H9 (cell line): ENCODE measurements at regions not wholly inside any gene's neighbourhood (a gene's known extent, or its start where the extent isn't known, plus 50 kb on each side); places are given as distances from the start of the nearest gene placed in this dataset.

Experiments used
- DNase-seq: peaks from one replicate; pipeline ENCODE4 v3.0.0-alpha.2; 2017
- H2AFZ ChIP-seq: one replicate; pipeline ENCODE4 v1.6.1; 2013; ENCODE audit warnings: mild to moderate bottlenecking, low read length, control low read depth, moderate library complexity
- H2AK5ac ChIP-seq: 2 replicates; pipeline ENCODE4 v1.6.1; 2013; ENCODE audit warnings: low read length, control low read depth, mixed read lengths; ENCODE audit not compliant: insufficient read length
- H2BK120ac ChIP-seq: one replicate; pipeline ENCODE4 v1.6.1; 2013; ENCODE audit warnings: low read depth, mild to moderate bottlenecking, low read length, control low read depth, inconsistent platforms; ENCODE audit not compliant: poor library complexity, severe bottlenecking
- H2BK12ac ChIP-seq: 2 replicates; pipeline ENCODE4 v1.6.1; 2013; ENCODE audit warnings: low read length, control low read depth, mixed read lengths, low read depth; ENCODE audit not compliant: insufficient read length
- H2BK15ac ChIP-seq: 2 replicates; pipeline ENCODE4 v1.6.1; 2013; ENCODE audit warnings: low read depth, low read length, control low read depth
- H2BK20ac ChIP-seq: one replicate; pipeline ENCODE4 v1.6.1; 2013; ENCODE audit warnings: low read depth, mild to moderate bottlenecking, low read length, control low read depth, inconsistent platforms; ENCODE audit not compliant: poor library complexity, severe bottlenecking
- H2BK5ac ChIP-seq: 2 replicates; pipeline ENCODE4 v1.6.1; 2013; ENCODE audit warnings: low read length, control low read depth, mixed read lengths; ENCODE audit not compliant: insufficient read length
- H3K14ac ChIP-seq: 2 replicates; pipeline ENCODE4 v1.6.1; 2013; ENCODE audit warnings: low read length, control low read depth; ENCODE audit not compliant: insufficient read depth
- H3K18ac ChIP-seq: 2 replicates; pipeline ENCODE4 v1.6.1; 2013; ENCODE audit warnings: low read depth, mild to moderate bottlenecking, mixed read lengths, low read length, control low read depth; ENCODE audit not compliant: insufficient read length
- H3K23ac ChIP-seq: 2 replicates; pipeline ENCODE4 v1.6.1; 2013; ENCODE audit warnings: low read length, control low read depth, mixed read lengths, low read depth; ENCODE audit not compliant: insufficient read length
- H3K23me2 ChIP-seq: 2 replicates; pipeline ENCODE4 v1.6.1; 2013; ENCODE audit warnings: low read depth, mild to moderate bottlenecking, mixed read lengths, low read length, control low read depth; ENCODE audit not compliant: insufficient read length, poor library complexity, severe bottlenecking
- H3K27ac ChIP-seq: 2 replicates; pipeline ENCODE4 v1.5.1; 2013; ENCODE audit warnings: low read length, control low read depth, mixed read lengths, low read depth; ENCODE audit not compliant: insufficient read length
- H3K27me3 ChIP-seq: 2 replicates; pipeline ENCODE4 v1.6.1; 2013; ENCODE audit warnings: low read length, control low read depth, inconsistent platforms; ENCODE audit not compliant: insufficient read depth
- H3K4ac ChIP-seq: 2 replicates; pipeline ENCODE4 v1.6.1; 2013; ENCODE audit warnings: low read depth, mild to moderate bottlenecking, control low read depth, inconsistent platforms, low read length, moderate library complexity
- H3K4me1 ChIP-seq: 2 replicates; pipeline ENCODE4 v1.6.1; 2013; ENCODE audit warnings: low read length, control low read depth, inconsistent platforms; ENCODE audit not compliant: insufficient read depth
- H3K4me2 ChIP-seq: 2 replicates; pipeline ENCODE4 v1.6.1; 2013; ENCODE audit warnings: low read length, control low read depth, mixed read lengths; ENCODE audit not compliant: insufficient read length, insufficient read depth
- H3K56ac ChIP-seq: 2 replicates; pipeline ENCODE4 v1.6.1; 2013; ENCODE audit warnings: low read depth, mild to moderate bottlenecking, mixed read lengths, low read length, control low read depth; ENCODE audit not compliant: insufficient read length
- H3K79me1 ChIP-seq: 2 replicates; pipeline ENCODE4 v1.6.1; 2013; ENCODE audit warnings: low read depth, mild to moderate bottlenecking, moderate library complexity, low read length, control low read depth, inconsistent platforms; ENCODE audit not compliant: insufficient read depth, poor library complexity, severe bottlenecking
- H3K79me2 ChIP-seq: 2 replicates; pipeline ENCODE4 v1.6.1; 2013; ENCODE audit warnings: low read length, control low read depth, inconsistent platforms; ENCODE audit not compliant: insufficient read depth
- H3K9ac ChIP-seq: 2 replicates; pipeline ENCODE4 v1.6.1; 2013; ENCODE audit warnings: low read length, control low read depth, mixed read lengths; ENCODE audit not compliant: insufficient read length; ENCODE audit errors: extremely low read depth
- H3K9me3 ChIP-seq: one replicate; pipeline ENCODE4 v1.6.1; 2013; ENCODE audit warnings: low read depth, low read length, inconsistent platforms; ENCODE audit not compliant: control insufficient read depth
- H3T11ph ChIP-seq: one replicate; pipeline ENCODE4 v1.6.1; 2013; ENCODE audit warnings: mild to moderate bottlenecking, low read length, control low read depth, inconsistent platforms
- H4K20me1 ChIP-seq: one replicate; pipeline ENCODE4 v1.6.1; 2013; ENCODE audit not compliant: control insufficient read depth, insufficient read length, insufficient read depth
- H4K5ac ChIP-seq: 2 replicates; pipeline ENCODE4 v1.6.1; 2013; ENCODE audit warnings: low read depth, mild to moderate bottlenecking, mixed read lengths, low read length, control low read depth; ENCODE audit not compliant: insufficient read length
- H4K8ac ChIP-seq: replicated peaks from 2 replicates; pipeline ENCODE4 v1.6.1; 2013; ENCODE audit warnings: low read length, control low read depth, mixed read lengths, low read depth; ENCODE audit not compliant: insufficient read length
- H4K91ac ChIP-seq: 2 replicates; pipeline ENCODE4 v1.6.1; 2013; ENCODE audit warnings: low read depth, mild to moderate bottlenecking, moderate library complexity, mixed read lengths, low read length, control low read depth; ENCODE audit not compliant: insufficient read length
- H3K27ac Mint-ChIP-seq, 3 experiments: 2 replicates in 2 of 3; 3 replicates in 1 of 3; pipeline ENCODE4 v1.8.0; 2020 to 2021; ENCODE audit warnings: mixed read lengths in 3 of 3, mild to moderate bottlenecking in 1 of 3, moderate library complexity in 1 of 3
- H3K27me3 Mint-ChIP-seq: 2 replicates; pipeline ENCODE4 v1.8.0; 2021; ENCODE audit warnings: low read depth, mild to moderate bottlenecking, moderate library complexity, mixed read lengths
- H3K36me3 Mint-ChIP-seq, 3 experiments: 2 replicates in 2 of 3; 3 replicates in 1 of 3; pipeline ENCODE4 v1.8.0; 2020 to 2021; ENCODE audit warnings: low read depth in 3 of 3, mixed read lengths in 3 of 3; ENCODE audit not compliant: insufficient read depth in 1 of 3
- H3K4me1 Mint-ChIP-seq, 2 experiments: 2 replicates each; pipeline ENCODE4 v1.8.0; 2020; ENCODE audit warnings: mixed read lengths in 2 of 2
- H3K4me3 Mint-ChIP-seq, 2 experiments: 2 replicates in 1 of 2; 3 replicates in 1 of 2; pipeline ENCODE4 v1.8.0; 2020 to 2021; ENCODE audit warnings: mild to moderate bottlenecking in 2 of 2, mixed read lengths in 2 of 2, moderate library complexity in 1 of 2
- H3K9me3 Mint-ChIP-seq, 2 experiments: 2 replicates in 1 of 2; 3 replicates in 1 of 2; pipeline ENCODE4 v1.8.0; 2020; ENCODE audit warnings: mild to moderate bottlenecking in 2 of 2, mixed read lengths in 2 of 2, moderate library complexity in 1 of 2
- WGBS: extraction: QIAGEN DNeasy Blood & Tissue Kit; methylation state at CpG from one replicate; pipeline ENCODE4 v1.1.7; 2013; ENCODE audit warnings: missing lambda C conversion rate, low lambda C conversion rate, mixed read lengths; ENCODE audit not compliant: insufficient read length; ENCODE audit errors: extremely low coverage; 5-methylcytosine and 5-hydroxymethylcytosine counted together
- TF ChIP-seq, protein P1 (sequence below): fragments of 200-600 bp; sonication (generic); conservative IDR thresholded peaks from 3 replicates; pipeline ENCODE4 v1.8.0; 2021; ENCODE audit warnings: antibody characterized with exemption, mild to moderate bottlenecking

DNA sequence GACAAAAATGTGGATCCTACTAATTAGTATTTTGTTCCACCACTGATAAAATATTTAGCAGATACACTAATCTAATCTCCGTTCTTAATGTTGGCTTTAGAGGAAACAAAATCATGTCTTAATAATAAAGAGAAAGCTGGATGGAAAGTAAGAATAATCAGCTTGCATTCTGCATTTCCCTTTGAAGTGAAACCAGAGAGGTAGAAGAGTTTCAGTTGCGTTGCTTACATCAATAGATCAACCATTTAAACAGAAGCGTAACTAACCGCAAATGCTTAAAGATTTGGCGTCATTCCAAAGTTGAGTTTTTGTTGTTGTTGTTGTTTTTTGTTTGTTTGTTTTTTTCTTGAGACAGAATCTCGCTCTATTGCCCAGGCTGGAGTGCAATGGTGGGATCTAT lies 168.9 kb downstream of the TRIML1 start:
- TF ChIP-seq, protein P1, sequence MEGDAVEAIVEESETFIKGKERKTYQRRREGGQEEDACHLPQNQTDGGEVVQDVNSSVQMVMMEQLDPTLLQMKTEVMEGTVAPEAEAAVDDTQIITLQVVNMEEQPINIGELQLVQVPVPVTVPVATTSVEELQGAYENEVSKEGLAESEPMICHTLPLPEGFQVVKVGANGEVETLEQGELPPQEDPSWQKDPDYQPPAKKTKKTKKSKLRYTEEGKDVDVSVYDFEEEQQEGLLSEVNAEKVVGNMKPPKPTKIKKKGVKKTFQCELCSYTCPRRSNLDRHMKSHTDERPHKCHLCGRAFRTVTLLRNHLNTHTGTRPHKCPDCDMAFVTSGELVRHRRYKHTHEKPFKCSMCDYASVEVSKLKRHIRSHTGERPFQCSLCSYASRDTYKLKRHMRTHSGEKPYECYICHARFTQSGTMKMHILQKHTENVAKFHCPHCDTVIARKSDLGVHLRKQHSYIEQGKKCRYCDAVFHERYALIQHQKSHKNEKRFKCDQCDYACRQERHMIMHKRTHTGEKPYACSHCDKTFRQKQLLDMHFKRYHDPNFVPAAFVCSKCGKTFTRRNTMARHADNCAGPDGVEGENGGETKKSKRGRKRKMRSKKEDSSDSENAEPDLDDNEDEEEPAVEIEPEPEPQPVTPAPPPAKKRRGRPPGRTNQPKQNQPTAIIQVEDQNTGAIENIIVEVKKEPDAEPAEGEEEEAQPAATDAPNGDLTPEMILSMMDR: no peak
- H2BK120ac ChIP-seq: no peak overlapping the region
- no peaks in the 10 kb centered on the region for H3K79me2 ChIP-seq
- H4K91ac ChIP-seq: no peak overlapping the region
- no peak overlapping the region for H3T11ph ChIP-seq
- H3K27me3 Mint-ChIP-seq: no peaks in the 10 kb centered on the region
- H3K23me2 ChIP-seq: no peaks in the 10 kb centered on the region
- no peak overlapping the region for H3K4me2 ChIP-seq
- no peaks in the 10 kb centered on the region for H3K79me1 ChIP-seq
- H4K8ac ChIP-seq: no peak overlapping the region
- peaks cover 0 to 4% (median 0%) of the 10 kb centered on the region in 3 experiments; a peak in 1 of 7 replicates for H3K36me3 Mint-ChIP-seq
- no CpG with 5 or more reads among the region's 6 CpGs for WGBS
- no peaks in the 10 kb centered on the region for H3K27me3 ChIP-seq
- no peak overlapping the region for H2BK12ac ChIP-seq
- H4K5ac ChIP-seq: no peak overlapping the region
- H3K4me1 Mint-ChIP-seq: peaks cover 12 to 14% of the 10 kb centered on the region in 2 experiments
- H3K9ac ChIP-seq: no peak overlapping the region
- H3K9me3 ChIP-seq: no peaks in the 10 kb centered on the region
- peaks cover 0 to 3% of the 10 kb centered on the region in 2 experiments; a peak in 1 of 5 replicates for H3K9me3 Mint-ChIP-seq
- H3K4me3 Mint-ChIP-seq: no peak overlapping the region
- H2BK5ac ChIP-seq: no peak overlapping the region
- H3K18ac ChIP-seq: no peak overlapping the region
- H3K4me1 ChIP-seq: no peaks in the 10 kb centered on the region; the same call in 1 of the 2 replicates
- no peak overlapping the region for H2BK20ac ChIP-seq
- no peak overlapping the region for H2BK15ac ChIP-seq
- no peak for DNase-seq
- no peak overlapping the region for H3K14ac ChIP-seq
- H4K20me1 ChIP-seq: no peaks in the 10 kb centered on the region
- no peak overlapping the region for H2AFZ ChIP-seq
- no peak overlapping the region for H3K27ac Mint-ChIP-seq
- H3K27ac ChIP-seq: no peak overlapping the region
- no peak overlapping the region for H3K4ac ChIP-seq
- no peak overlapping the region for H2AK5ac ChIP-seq
- H3K23ac ChIP-seq: no peak overlapping the region
- no peak overlapping the region for H3K56ac ChIP-seq
